Kidney (tissue), 13 donors: ENCODE measurements at regions not wholly inside any gene's neighbourhood (a gene's known extent, or its start where the extent isn't known, plus 50 kb on each side); places are given as distances from the start of the nearest gene placed in this dataset.

Experiments used
- DNase-seq, 5 donors: peaks; one replicate each; pipeline ENCODE4 v3.0.0-alpha.2; 2013 to 2020
- FAIRE-seq: peaks from 2 replicates; lab custom pipeline; 2012; peaks lifted over from hg19 to GRCh38; lab: Jason Lieb, UNC
- H3K27ac ChIP-seq, 2 donors: one replicate each; pipeline ENCODE4 v1.7.0; 2013; ENCODE audit warnings: low read depth in 2 of 2, low read length in 2 of 2, inconsistent platforms in 1 of 2
- H3K27me3 ChIP-seq: one replicate; pipeline ENCODE4 v1.7.1; 2013; ENCODE audit warnings: low read length, inconsistent platforms; ENCODE audit not compliant: control insufficient read depth, insufficient read depth
- H3K36me3 ChIP-seq, 3 donors: one replicate each; pipeline versions ENCODE4 v1.7.0 to v1.7.1; 2013; ENCODE audit warnings: low read length in 3 of 3, control low read depth in 1 of 3, inconsistent platforms in 1 of 3; ENCODE audit not compliant: insufficient read depth in 3 of 3, control insufficient read depth in 2 of 3
- H3K4me1 ChIP-seq, 3 donors: one replicate each; pipeline versions ENCODE4 v1.7.0 to v1.7.1; 2013; ENCODE audit warnings: low read length in 3 of 3, inconsistent platforms in 1 of 3, low read depth in 1 of 3; ENCODE audit not compliant: control insufficient read depth in 2 of 3, insufficient read depth in 2 of 3
- H3K4me3 ChIP-seq, 3 donors: one replicate each; pipeline versions ENCODE4 v1.7.0 to v1.8.1; 2013; ENCODE audit warnings: low read length in 3 of 3, control low read depth in 1 of 3, inconsistent platforms in 1 of 3
- H3K9ac ChIP-seq, 3 donors: one replicate each; pipeline versions ENCODE4 v1.7.0 to v1.7.1; 2013; ENCODE audit warnings: low read length in 3 of 3, control low read depth in 1 of 3, inconsistent platforms in 1 of 3
- H3K9me3 ChIP-seq, 3 donors: one replicate each; pipeline versions ENCODE4 v1.7.0 to v1.7.1; 2013; ENCODE audit warnings: low read length in 3 of 3, control low read depth in 1 of 3, inconsistent platforms in 1 of 3; ENCODE audit not compliant: control insufficient read depth in 2 of 3, insufficient read depth in 1 of 3
- intact Hi-C: fragments of 100-400 bp; cut with DNase I; formaldehyde crosslinking; loops from one replicate; pipeline ENCODE4 v1.11.1; 2022
- TF ChIP-seq, protein P1 (sequence below): IDR thresholded peaks from 3 replicates; pipeline ENCODE4 v1.5.1; 2012; ENCODE audit warnings: mild to moderate bottlenecking, moderate library complexity, borderline replicate concordance; ENCODE audit not compliant: insufficient read depth; ENCODE audit errors: extremely low read depth
- donor health status: control.
- donor health status: control.
- donor health status: control.
- donor health status: control.
- donor health status: control.
- donor health status: DM: yes; HTN: yes; CAD: no.
- donor health status: Normal renal cell carcinoma (clear cell type).

DNA sequence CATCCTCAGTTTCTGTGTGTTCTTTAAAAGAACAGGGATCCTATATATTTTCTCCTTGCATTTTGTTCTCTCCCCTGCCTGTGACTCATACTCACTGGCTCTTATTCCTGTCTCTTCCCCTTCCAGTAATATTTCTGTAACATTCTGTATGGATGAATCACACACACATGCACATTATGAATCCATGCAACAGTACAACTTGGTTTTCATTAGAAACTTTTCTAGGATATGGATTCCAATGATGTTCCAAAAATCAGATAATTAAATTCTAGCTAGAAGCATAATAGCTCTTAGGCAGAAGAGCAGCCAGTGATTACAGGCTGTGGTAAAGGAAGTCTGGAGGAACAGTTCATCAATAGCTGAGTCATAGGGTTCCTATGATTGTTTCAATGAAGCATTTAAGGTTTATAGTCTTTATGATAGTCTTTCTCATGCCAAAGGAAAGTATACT is 119.6 kb upstream of the PMFBP1 start:
- Histone ChIP-seq H3K9ac (no peak overlapping the region), H3K4me3 (no peak overlapping the region), H3K9me3 (no peaks in the 10 kb centered on the region), H3K27me3 (no peaks in the 10 kb centered on the region), H3K4me1 (no peaks in the 10 kb centered on the region), H3K36me3 (no peaks in the 10 kb centered on the region), H3K27ac (no peak overlapping the region)
- TF ChIP-seq, protein P1, sequence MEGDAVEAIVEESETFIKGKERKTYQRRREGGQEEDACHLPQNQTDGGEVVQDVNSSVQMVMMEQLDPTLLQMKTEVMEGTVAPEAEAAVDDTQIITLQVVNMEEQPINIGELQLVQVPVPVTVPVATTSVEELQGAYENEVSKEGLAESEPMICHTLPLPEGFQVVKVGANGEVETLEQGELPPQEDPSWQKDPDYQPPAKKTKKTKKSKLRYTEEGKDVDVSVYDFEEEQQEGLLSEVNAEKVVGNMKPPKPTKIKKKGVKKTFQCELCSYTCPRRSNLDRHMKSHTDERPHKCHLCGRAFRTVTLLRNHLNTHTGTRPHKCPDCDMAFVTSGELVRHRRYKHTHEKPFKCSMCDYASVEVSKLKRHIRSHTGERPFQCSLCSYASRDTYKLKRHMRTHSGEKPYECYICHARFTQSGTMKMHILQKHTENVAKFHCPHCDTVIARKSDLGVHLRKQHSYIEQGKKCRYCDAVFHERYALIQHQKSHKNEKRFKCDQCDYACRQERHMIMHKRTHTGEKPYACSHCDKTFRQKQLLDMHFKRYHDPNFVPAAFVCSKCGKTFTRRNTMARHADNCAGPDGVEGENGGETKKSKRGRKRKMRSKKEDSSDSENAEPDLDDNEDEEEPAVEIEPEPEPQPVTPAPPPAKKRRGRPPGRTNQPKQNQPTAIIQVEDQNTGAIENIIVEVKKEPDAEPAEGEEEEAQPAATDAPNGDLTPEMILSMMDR, result no peak
- DNase-seq (no peak), FAIRE-seq (no peak)
- intact Hi-C loops, result no loop called here

DNA sequence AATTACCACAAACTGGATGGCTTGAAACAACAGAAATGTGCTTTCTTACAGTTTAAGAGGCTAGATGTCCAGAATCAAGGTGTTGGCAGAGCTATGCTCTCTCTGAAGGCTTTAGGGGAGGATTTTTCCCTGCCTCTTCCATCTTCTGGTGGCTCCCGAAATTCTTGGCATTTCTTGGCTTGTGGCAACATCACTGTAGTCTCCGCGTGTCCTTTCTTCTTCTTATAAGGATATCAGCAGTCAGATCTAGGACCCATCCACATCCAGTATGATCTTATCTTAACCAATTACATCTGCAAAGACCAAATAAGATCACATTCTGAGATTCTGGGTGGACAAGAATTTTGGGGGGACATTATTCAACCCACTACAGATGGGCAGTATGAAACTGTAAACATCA is 119.2 kb upstream of the PMFBP1 start:
- Histone ChIP-seq H3K4me3 (no peak overlapping the region), H3K9ac (no peak overlapping the region), H3K9me3 (no peaks in the 10 kb centered on the region), H3K27ac (no peak overlapping the region), H3K36me3 (no peaks in the 10 kb centered on the region), H3K4me1 (no peaks in the 10 kb centered on the region), H3K27me3 (no peaks in the 10 kb centered on the region)
- FAIRE-seq (no peak), DNase-seq (no peak)
- intact Hi-C loops, result no loop called here
- TF ChIP-seq, protein P1, result no peak

DNA sequence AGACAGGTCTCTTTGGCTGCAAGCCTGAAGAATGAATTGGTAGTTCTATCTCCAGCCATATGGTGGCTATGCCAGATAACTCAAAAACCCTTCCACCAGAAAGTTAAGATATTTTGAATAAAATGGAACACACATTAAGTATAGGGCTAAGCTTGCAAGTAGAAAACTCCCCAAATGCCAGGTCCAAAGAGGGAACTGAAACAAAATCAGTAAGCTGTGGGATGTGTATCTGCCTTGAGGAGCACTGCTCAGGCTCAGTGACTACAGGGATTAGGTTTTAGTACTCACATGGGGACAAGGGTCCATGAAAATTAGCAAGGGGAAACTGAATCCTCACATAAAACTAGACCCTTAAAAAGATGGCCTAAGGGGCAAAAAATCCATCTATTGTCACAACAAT is 115.7 kb upstream of the PMFBP1 start:
- H3K9ac ChIP-seq, result no peak overlapping the region
- no peaks in the 10 kb centered on the region for H3K36me3 ChIP-seq
- no peaks in the 10 kb centered on the region for H3K9me3 ChIP-seq
- no peak overlapping the region for H3K4me3 ChIP-seq
- H3K4me1 ChIP-seq, result no peaks in the 10 kb centered on the region
- no peak for FAIRE-seq
- DNase-seq, result no peak
- TF ChIP-seq, protein P1, result no peak
- no peak overlapping the region for H3K27ac ChIP-seq
- H3K27me3 ChIP-seq, result no peaks in the 10 kb centered on the region
- intact Hi-C loops, result no loop called here

DNA sequence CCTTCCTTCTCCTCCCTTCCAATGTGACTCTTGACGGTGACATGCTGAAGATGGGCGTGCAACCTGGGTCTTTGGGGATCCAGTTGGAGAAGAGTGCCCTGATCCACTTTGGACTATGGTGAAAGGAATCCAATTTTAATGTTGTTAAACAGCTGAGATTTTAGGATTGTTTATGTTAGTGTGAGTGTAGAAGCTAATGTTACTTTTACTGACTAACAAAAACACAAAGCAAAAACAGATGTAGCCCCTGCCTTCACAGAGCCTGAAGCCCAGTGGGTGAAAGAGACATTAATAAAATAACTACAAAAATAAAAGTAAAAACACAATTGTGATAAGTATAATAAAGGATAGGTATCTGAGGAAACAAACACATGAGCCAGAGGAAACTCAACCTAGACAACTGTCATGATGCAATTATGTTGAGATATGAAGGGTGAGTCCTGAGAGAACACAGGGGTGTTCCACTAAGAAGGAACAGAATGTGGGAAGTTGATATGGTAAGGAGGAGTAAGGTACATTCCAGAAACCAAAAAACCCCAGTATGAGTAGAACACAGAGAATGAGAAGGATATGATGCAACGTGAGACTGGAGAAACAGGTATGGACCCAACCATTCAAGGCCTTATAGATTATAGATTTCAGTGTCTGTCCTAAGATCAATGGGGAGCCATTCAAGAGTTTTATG is 115.1 kb upstream of the PMFBP1 start:
- DNase-seq, result no peak
- Histone ChIP-seq H3K9ac (no peak overlapping the region), H3K4me1 (no peaks in the 10 kb centered on the region), H3K4me3 (no peak overlapping the region), H3K9me3 (no peaks in the 10 kb centered on the region), H3K27me3 (no peaks in the 10 kb centered on the region), H3K27ac (no peak overlapping the region), H3K36me3 (no peaks in the 10 kb centered on the region)
- FAIRE-seq, result no peak
- TF ChIP-seq, protein P1, result no peak
- intact Hi-C loops, result no loop called here
